ENCODE measurements at regions not wholly inside any gene's neighbourhood (a gene's known extent, or its start where the extent isn't known, plus 50 kb on each side); places are given as distances from the start of the nearest gene placed in this dataset.
"Not testable (repeated sequence)": the region's sequence is repeated elsewhere in the genome, so short reads cannot be mapped to it uniquely, and the experiment has no call there.

GRCh38 chr4:81319657-81320056 lies 104.6 kb upstream of the PRKG2 start:
- no peak for DNase-seq (ENCODE audit: low read depth)

GRCh38 chr4:81314897-81315470 lies 100.0 kb upstream of the PRKG2 start:
- peak; percentile 71 for DNase-seq (ENCODE audit: low read depth)

GRCh38 chr4:81314196-81314896 lies 99.3 kb upstream of the PRKG2 start:
- peak; percentile 96 for DNase-seq (ENCODE audit: low read depth)

- no peak for DNase-seq (ENCODE audit: low read depth)
These were observed 93.0 kb upstream of the PRKG2 start for GRCh38 chr4:81307991-81308390.

- DNase-seq (ENCODE audit: low read depth), result no peak
These were observed 89.8 kb upstream of the PRKG2 start for GRCh38 chr4:81304871-81305270.

- not testable (repeated sequence) for DNase-seq (ENCODE audit: low read depth)
These were observed 85.3 kb upstream of the PRKG2 start for GRCh38 chr4:81300352-81300751.

- no peak for DNase-seq (ENCODE audit: low read depth)
These were observed 75.8 kb upstream of the PRKG2 start for GRCh38 chr4:81290813-81291212.

- DNase-seq (ENCODE audit: low read depth), result no peak
These were observed 72.1 kb upstream of the PRKG2 start for GRCh38 chr4:81287101-81287500.

GRCh38 chr4:81282131-81282530 lies 67.1 kb upstream of the PRKG2 start:
- no peak for DNase-seq (ENCODE audit: low read depth)

GRCh38 chr4:81274460-81274859 lies 59.4 kb upstream of the PRKG2 start:
- DNase-seq (ENCODE audit: low read depth), result no peak

- DNase-seq (ENCODE audit: low read depth), result no peak
These were observed 57.6 kb upstream of the PRKG2 start for GRCh38 chr4:81272671-81273070.

Data from LHCN-M2 (cell line).